Activated CD8-positive, alpha-beta T cell treated with anti-CD3 and anti-CD28 coated beads for 36 hours (primary cell): ENCODE measurements at regions not wholly inside any gene's neighbourhood (a gene's known extent, or its start where the extent isn't known, plus 50 kb on each side); places are given as distances from the start of the nearest gene placed in this dataset.
"Not testable (repeated sequence)": the region's sequence is repeated elsewhere in the genome, so short reads cannot be mapped to it uniquely, and the experiment has no call there.

Experiments
- ATAC-seq: fragments of 200-7000 bp; cut with Tn5 transposase; one replicate; pipeline ENCODE4 v1.10.0; 2021; ENCODE audit warnings: mild to moderate bottlenecking, moderate library complexity
- CTCF ChIA-PET: fragments of 350-600 bp; sonication (Branson Sonifier 250); formaldehyde crosslinking; loops from one replicate; lab custom pipeline; 2021; ENCODE audit warnings: antibody characterized with exemption; lab: Charles Lee
- POLR2A ChIA-PET: fragments of 350-600 bp; sonication (Branson Sonifier 250); formaldehyde crosslinking; loops from one replicate; lab custom pipeline; 2021; ENCODE audit warnings: antibody characterized with exemption; lab: Charles Lee
- DNase-seq: peaks from one replicate; pipeline ENCODE4 v3.0.0-alpha.2; 2020
- H3K27ac Mint-ChIP-seq: one replicate; pipeline ENCODE4 v1.8.0; 2021; ENCODE audit warnings: mild to moderate bottlenecking, mixed read lengths
- H3K27me3 Mint-ChIP-seq: one replicate; pipeline ENCODE4 v1.8.0; 2021; ENCODE audit warnings: mixed read lengths
- H3K36me3 Mint-ChIP-seq: one replicate; pipeline ENCODE4 v1.8.0; 2021; ENCODE audit warnings: low read depth, mixed read lengths
- H3K4me1 Mint-ChIP-seq: one replicate; pipeline ENCODE4 v1.8.0; 2021; ENCODE audit warnings: low read depth, mixed read lengths
- H3K4me3 Mint-ChIP-seq: one replicate; pipeline ENCODE4 v1.8.0; 2021; ENCODE audit warnings: mild to moderate bottlenecking, moderate library complexity, mixed read lengths
- H3K9me3 Mint-ChIP-seq: one replicate; pipeline ENCODE4 v1.8.0; 2021; ENCODE audit warnings: mixed read lengths
- intact Hi-C: fragments of 100-400 bp; cut with micrococcal nuclease; formaldehyde crosslinking; loops from one replicate; pipeline ENCODE4 v1.10.0; 2022
- TF ChIP-seq, protein P1 (sequence below): fragments of 200-600 bp; IDR thresholded peaks from one replicate; pipeline ENCODE4 v1.8.0; 2022; ENCODE audit warnings: antibody characterized with exemption, mild to moderate bottlenecking

DNA sequence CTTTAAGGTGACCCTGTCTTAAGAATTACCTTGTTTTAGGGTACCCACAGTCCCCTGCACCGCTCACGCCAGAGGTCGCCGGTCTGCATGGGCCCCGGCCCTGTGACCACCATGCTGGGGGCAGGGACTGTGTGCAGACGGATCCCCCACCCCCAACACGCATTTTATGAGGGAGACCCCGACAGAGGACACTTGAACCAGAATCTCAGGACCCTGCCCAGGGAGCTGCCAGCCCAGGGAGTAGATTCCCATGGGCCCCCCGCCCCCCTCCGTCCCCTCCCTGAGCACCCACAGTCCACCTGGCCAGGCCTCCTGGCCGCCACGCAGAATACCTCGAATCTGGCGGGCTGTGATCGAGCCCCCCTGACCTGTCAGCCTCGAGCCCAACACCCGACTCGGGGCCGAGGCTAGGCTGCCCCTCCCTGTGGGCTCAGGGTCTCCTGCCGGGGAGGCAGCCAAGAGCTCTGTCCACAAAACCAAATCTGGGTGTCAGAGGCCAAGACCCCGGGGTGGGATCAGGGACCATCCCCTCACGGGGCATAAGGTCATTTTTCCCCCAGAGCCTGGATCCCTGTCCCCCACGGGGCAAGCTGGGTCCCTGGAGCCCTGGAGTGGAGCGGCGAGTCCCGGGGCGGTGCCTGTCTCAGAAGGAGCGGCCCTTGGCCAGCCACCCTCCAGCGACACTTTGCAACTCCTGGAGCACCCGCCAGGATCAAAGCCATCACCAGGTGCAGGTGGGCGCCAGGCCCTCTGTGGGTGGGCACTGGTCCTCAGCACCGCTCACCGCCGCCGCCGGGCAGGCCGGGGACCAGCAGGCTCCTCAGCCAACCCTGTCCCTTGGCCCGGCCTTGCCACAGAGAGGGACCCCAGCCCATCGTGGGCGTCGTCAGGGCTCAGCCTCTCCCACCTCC is 155.8 kb upstream of the PKP2 start:
- ChIA-PET CTCF (no interaction called here), POLR2A (no interaction called here)
- Mint-ChIP-seq H3K4me1 (no peaks in the 10 kb centered on the region), H3K27ac (no peak overlapping the region), H3K27me3 (no peaks in the 10 kb centered on the region), H3K9me3 (no peaks in the 10 kb centered on the region), H3K4me3 (no peak overlapping the region), H3K36me3 (no peaks in the 10 kb centered on the region)
- ATAC-seq (no peak), DNase-seq (no peak)
- intact Hi-C loops, result no loop called here
- TF ChIP-seq, protein P1, sequence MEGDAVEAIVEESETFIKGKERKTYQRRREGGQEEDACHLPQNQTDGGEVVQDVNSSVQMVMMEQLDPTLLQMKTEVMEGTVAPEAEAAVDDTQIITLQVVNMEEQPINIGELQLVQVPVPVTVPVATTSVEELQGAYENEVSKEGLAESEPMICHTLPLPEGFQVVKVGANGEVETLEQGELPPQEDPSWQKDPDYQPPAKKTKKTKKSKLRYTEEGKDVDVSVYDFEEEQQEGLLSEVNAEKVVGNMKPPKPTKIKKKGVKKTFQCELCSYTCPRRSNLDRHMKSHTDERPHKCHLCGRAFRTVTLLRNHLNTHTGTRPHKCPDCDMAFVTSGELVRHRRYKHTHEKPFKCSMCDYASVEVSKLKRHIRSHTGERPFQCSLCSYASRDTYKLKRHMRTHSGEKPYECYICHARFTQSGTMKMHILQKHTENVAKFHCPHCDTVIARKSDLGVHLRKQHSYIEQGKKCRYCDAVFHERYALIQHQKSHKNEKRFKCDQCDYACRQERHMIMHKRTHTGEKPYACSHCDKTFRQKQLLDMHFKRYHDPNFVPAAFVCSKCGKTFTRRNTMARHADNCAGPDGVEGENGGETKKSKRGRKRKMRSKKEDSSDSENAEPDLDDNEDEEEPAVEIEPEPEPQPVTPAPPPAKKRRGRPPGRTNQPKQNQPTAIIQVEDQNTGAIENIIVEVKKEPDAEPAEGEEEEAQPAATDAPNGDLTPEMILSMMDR, result no peak

DNA sequence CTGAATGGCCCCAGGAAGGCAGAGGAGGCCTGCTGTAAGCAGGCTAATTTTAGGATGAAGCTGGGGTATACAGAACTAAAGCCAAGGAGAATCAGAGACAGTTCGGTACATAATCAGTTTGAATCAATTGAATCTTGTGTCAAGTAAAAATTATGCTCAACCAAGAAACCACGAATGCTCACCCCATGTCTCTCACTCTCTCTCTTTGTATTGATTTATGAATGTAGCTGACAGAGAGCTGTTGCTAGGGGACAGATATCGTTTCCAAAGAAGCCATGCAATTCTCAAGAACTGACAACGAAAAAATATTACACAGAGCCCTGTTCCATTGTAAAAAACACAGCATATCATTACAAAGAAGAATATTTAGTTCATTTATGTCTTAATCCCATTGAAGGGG is 151.1 kb upstream of the PKP2 start:
- peaks cover 1% of the 10 kb centered on the region for H3K9me3 Mint-ChIP-seq
- TF ChIP-seq, protein P1, result no peak
- ATAC-seq, result no peak
- no peaks in the 10 kb centered on the region for H3K4me1 Mint-ChIP-seq
- H3K27ac Mint-ChIP-seq, result no peak overlapping the region
- no peaks in the 10 kb centered on the region for H3K27me3 Mint-ChIP-seq
- ChIA-PET CTCF (no interaction called here), POLR2A (no interaction called here)
- intact Hi-C loops, result no loop called here
- no peak for DNase-seq
- H3K4me3 Mint-ChIP-seq, result no peak overlapping the region
- H3K36me3 Mint-ChIP-seq, result no peaks in the 10 kb centered on the region

GRCh38 chr12:33044447-33044846 is 147.9 kb upstream of the PKP2 start:
- Mint-ChIP-seq H3K4me1 (no peaks in the 10 kb centered on the region), H3K9me3 (peaks cover 5% of the 10 kb centered on the region), H3K36me3 (no peaks in the 10 kb centered on the region), H3K4me3 (no peak overlapping the region), H3K27me3 (no peaks in the 10 kb centered on the region), H3K27ac (no peak overlapping the region)
- intact Hi-C loops, result no loop called here
- CTCF ChIA-PET, result no interaction called here
- POLR2A ChIA-PET, result interaction anchor here (0.5 kb wide), 1 partner anchor 913 kb away, joined by 3 read pairs; no protein-coding TSS in a partner anchor
- ATAC-seq (no peak), DNase-seq (no peak)
- TF ChIP-seq, protein P1, result no peak

- Mint-ChIP-seq H3K27ac (no peak overlapping the region), H3K27me3 (no peaks in the 10 kb centered on the region), H3K4me1 (no peaks in the 10 kb centered on the region), H3K9me3 (peaks cover 4% of the 10 kb centered on the region), H3K4me3 (no peak overlapping the region), H3K36me3 (no peaks in the 10 kb centered on the region)
- intact Hi-C loops, result no loop called here
- POLR2A ChIA-PET, result no interaction called here
- TF ChIP-seq, protein P1, result no peak
- ATAC-seq, result no peak
- CTCF ChIA-PET, result no interaction called here
- no peak for DNase-seq
These were observed 145.0 kb upstream of the PKP2 start for GRCh38 chr12:33041562-33041961.

DNA sequence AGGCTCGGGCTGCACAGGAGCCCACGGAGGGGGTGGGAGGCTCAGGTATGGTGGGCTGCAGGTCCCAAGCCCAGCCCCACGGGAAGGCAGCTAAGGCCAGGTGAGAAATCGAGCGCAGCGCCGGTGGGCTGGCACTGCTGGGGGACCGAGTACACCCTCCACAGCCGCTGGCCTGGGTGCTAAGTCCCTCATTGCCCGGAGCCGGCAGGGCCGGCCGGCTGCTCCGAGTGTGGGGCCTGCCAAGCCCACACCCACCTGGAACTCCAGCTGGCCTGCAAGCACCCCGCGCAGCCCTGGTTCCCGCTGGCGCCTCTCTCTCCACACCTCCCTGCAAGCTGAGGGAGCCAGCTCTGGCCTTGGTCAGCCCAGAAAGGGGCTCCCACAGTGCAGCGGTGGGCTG is 137.4 kb upstream of the PKP2 start:
- H3K9me3 Mint-ChIP-seq, POLR2A ChIA-PET, ATAC-seq, H3K36me3 Mint-ChIP-seq, intact Hi-C loops, H3K4me1 Mint-ChIP-seq, H3K27me3 Mint-ChIP-seq, H3K27ac Mint-ChIP-seq, H3K4me3 Mint-ChIP-seq, DNase-seq: not testable (repeated sequence)
- CTCF ChIA-PET, result interaction anchor here (0.6 kb wide), 1 partner anchor 1088 kb away, joined by 3 read pairs; no protein-coding TSS in a partner anchor
